HEK293T (cell line): ENCODE measurements at regions not wholly inside any gene's neighbourhood (a gene's known extent, or its start where the extent isn't known, plus 50 kb on each side); places are given as distances from the start of the nearest gene placed in this dataset.

ENCODE experiments used
- ARNT ChIP-seq: fragments of 450-650 bp; IDR thresholded peaks from 2 replicates; pipeline ENCODE4 v1.6.1; 2017; ENCODE audit warnings: mild to moderate bottlenecking
- BHLHE40 ChIP-seq: fragments of 450-650 bp; IDR thresholded peaks from 2 replicates; pipeline ENCODE4 v1.6.1; 2016; ENCODE audit warnings: mild to moderate bottlenecking, moderate library complexity, borderline replicate concordance
- FOXM1 ChIP-seq: fragments of 450-650 bp; IDR thresholded peaks from 2 replicates; pipeline ENCODE4 v1.6.1; 2017; ENCODE audit warnings: mild to moderate bottlenecking, borderline replicate concordance
- HDGF ChIP-seq: fragments of 450-650 bp; IDR thresholded peaks from 2 replicates; pipeline ENCODE4 v1.6.1; 2017; ENCODE audit warnings: antibody characterized with exemption, borderline replicate concordance
- L3MBTL2 ChIP-seq: fragments of 450-650 bp; conservative IDR thresholded peaks from 2 replicates; pipeline ENCODE4 v1.6.1; 2016; ENCODE audit warnings: mild to moderate bottlenecking
- NFRKB ChIP-seq: fragments of 450-650 bp; IDR thresholded peaks from 2 replicates; pipeline ENCODE4 v1.6.1; 2016; ENCODE audit warnings: mild to moderate bottlenecking, moderate library complexity
- SUZ12 ChIP-seq: fragments of 450-650 bp; IDR thresholded peaks from 2 replicates; pipeline ENCODE4 v1.6.1; 2016; ENCODE audit warnings: mild to moderate bottlenecking
- TARDBP ChIP-seq: fragments of 450-650 bp; IDR thresholded peaks from 2 replicates; pipeline ENCODE4 v1.6.1; 2016

- TF ChIP-seq TARDBP (no peak), SUZ12 (no peak), HDGF (no peak), L3MBTL2 (no peak), FOXM1 (no peak), NFRKB (no peak), ARNT (no peak), BHLHE40 (no peak)
Observed at GRCh38 chr7:10657201-10657600, 316.5 kb upstream of the PHF14 start.
